Caco-2 (cell line): ENCODE measurements at regions not wholly inside any gene's neighbourhood (a gene's known extent, or its start where the extent isn't known, plus 50 kb on each side); places are given as distances from the start of the nearest gene placed in this dataset.

Source experiments
- BruUV-seq: library from RNA; stranded (reverse); fragments of 400-500 nt; replicated peaks from 2 replicates; lab custom pipeline; 2021; lab: Mats Ljungman, UMichigan
- CTCF ChIA-PET: fragments of 300-600 bp; sonication (Branson Sonifier 250); formaldehyde crosslinking; loops from one replicate; lab custom pipeline; 2022; ENCODE audit warnings: antibody characterized with exemption; lab: Charles Lee
- POLR2A ChIA-PET: fragments of 300-600 bp; sonication (Branson Sonifier 250); formaldehyde crosslinking; loops from one replicate; lab custom pipeline; 2022; ENCODE audit warnings: antibody characterized with exemption; lab: Charles Lee
- DNase-seq, 2 experiments: peaks; one replicate each; pipeline versions ENCODE4 v3.0.0 to v3.0.0-alpha.2; 2020 to 2022
- H3K27me3 ChIP-seq: replicated peaks from 2 replicates; pipeline ENCODE4 v1.6.0; 2011; ENCODE audit warnings: low read length; ENCODE audit not compliant: control insufficient read depth, insufficient read depth
- H3K36me3 ChIP-seq: 2 replicates; pipeline ENCODE4 v1.5.1; 2011; ENCODE audit warnings: low read length; ENCODE audit not compliant: control insufficient read depth, insufficient read depth
- H3K4me1 ChIP-seq: fragments of 250-450 bp; sonication (Bioruptor Pico); 2 replicates; pipeline ENCODE4 v1.5.1; 2020; ENCODE audit warnings: mild to moderate bottlenecking
- H3K4me3 ChIP-seq: 2 replicates; pipeline ENCODE4 v1.5.1; 2011; ENCODE audit warnings: low read depth, mild to moderate bottlenecking, control low read depth, low read length
- H3K9me3 ChIP-seq: fragments of 250-450 bp; sonication (Bioruptor Pico); 2 replicates; pipeline ENCODE4 v1.5.1; 2020; ENCODE audit warnings: mild to moderate bottlenecking, moderate library complexity
- H3K27ac Mint-ChIP-seq: one replicate; pipeline ENCODE4 v1.8.0; 2022; ENCODE audit warnings: mixed read lengths; ENCODE audit not compliant: unreplicated experiment
- H3K27me3 Mint-ChIP-seq: one replicate; pipeline ENCODE4 v1.8.0; 2022; ENCODE audit warnings: mixed read lengths; ENCODE audit not compliant: insufficient read depth, unreplicated experiment
- H3K36me3 Mint-ChIP-seq: one replicate; pipeline ENCODE4 v1.8.0; 2022; ENCODE audit warnings: mild to moderate bottlenecking, mixed read lengths; ENCODE audit not compliant: insufficient read depth, unreplicated experiment
- H3K4me1 Mint-ChIP-seq: one replicate; pipeline ENCODE4 v1.8.0; 2022; ENCODE audit warnings: low read depth, mixed read lengths; ENCODE audit not compliant: unreplicated experiment
- H3K4me3 Mint-ChIP-seq: one replicate; pipeline ENCODE4 v1.8.0; 2022; ENCODE audit warnings: mild to moderate bottlenecking, moderate library complexity, mixed read lengths; ENCODE audit not compliant: unreplicated experiment
- H3K9me3 Mint-ChIP-seq: one replicate; pipeline ENCODE4 v1.8.0; 2022; ENCODE audit warnings: mixed read lengths; ENCODE audit not compliant: unreplicated experiment
- CTCF ChIP-seq, 2 experiments: fragments of 200-600 bp in 1 of 2; IDR thresholded peaks; 1 replicate in 1 of 2; 2 replicates in 1 of 2; pipeline versions ENCODE4 v1.5.1 to v1.8.0; 2011 to 2022; ENCODE audit warnings: antibody characterized with exemption in 1 of 2, control low read depth in 1 of 2, inconsistent platforms in 1 of 2, low read depth in 1 of 2, low read length in 1 of 2, mild to moderate bottlenecking in 1 of 2, moderate library complexity in 1 of 2; ENCODE audit not compliant: insufficient read depth in 1 of 2, severe bottlenecking in 1 of 2, unreplicated experiment in 1 of 2
- intact Hi-C: fragments of 100-400 bp; cut with micrococcal nuclease; formaldehyde crosslinking; loops from one replicate; pipeline ENCODE4 v1.10.0; 2022; ENCODE audit not compliant: unreplicated experiment

- Mint-ChIP-seq H3K27me3 (peaks cover 3% of the 10 kb centered on the region), H3K4me3 (no peak overlapping the region), H3K36me3 (no peaks in the 10 kb centered on the region), H3K27ac (no peak overlapping the region), H3K4me1 (no peaks in the 10 kb centered on the region), H3K9me3 (peaks cover 25% of the 10 kb centered on the region)
- no peak overlapping the region for H3K4me3 ChIP-seq
- BruUV-seq = no TSS peak
- no peaks in the 10 kb centered on the region for H3K27me3 ChIP-seq
- no peaks in the 10 kb centered on the region for H3K36me3 ChIP-seq
- DNase-seq = no peak
- no peaks in the 10 kb centered on the region for H3K4me1 ChIP-seq
- POLR2A ChIA-PET = no interaction called here
- CTCF ChIA-PET = no interaction called here
- no peak for TF ChIP-seq CTCF (IDR thresholded peaks at IDR 0.05; ENCODE audit: insufficient read depth in 1 of 2, low read depth in 1 of 2, low read length in 1 of 2, severe bottlenecking in 1 of 2, unreplicated experiment in 1 of 2)
- no peaks in the 10 kb centered on the region for H3K9me3 ChIP-seq
- intact Hi-C loops = no loop called here
These were observed 645.8 kb upstream of the ARID1B start for GRCh38 chr6:156131221-156131903.

GRCh38 chr6:156126535-156126934 is 650.6 kb upstream of the ARID1B start:
- H3K4me1 ChIP-seq = no peaks in the 10 kb centered on the region
- H3K27me3 ChIP-seq = no peaks in the 10 kb centered on the region
- no peaks in the 10 kb centered on the region for H3K36me3 ChIP-seq
- H3K9me3 ChIP-seq = no peaks in the 10 kb centered on the region
- Mint-ChIP-seq H3K4me3 (no peak overlapping the region), H3K9me3 (no peaks in the 10 kb centered on the region), H3K27ac (no peak overlapping the region), H3K4me1 (no peaks in the 10 kb centered on the region), H3K36me3 (no peaks in the 10 kb centered on the region), H3K27me3 (peaks cover 12% of the 10 kb centered on the region)
- no peak for DNase-seq
- no peak for TF ChIP-seq CTCF (IDR thresholded peaks at IDR 0.05; ENCODE audit: insufficient read depth in 1 of 2, low read depth in 1 of 2, low read length in 1 of 2, severe bottlenecking in 1 of 2, unreplicated experiment in 1 of 2)
- no peak overlapping the region for H3K4me3 ChIP-seq
- ChIA-PET CTCF (no interaction called here), POLR2A (no interaction called here)
- intact Hi-C loops = no loop called here
- BruUV-seq = no TSS peak

GRCh38 chr6:156125844-156126243 is 651.3 kb upstream of the ARID1B start:
- DNase-seq = no peak
- Mint-ChIP-seq H3K27ac (no peak overlapping the region), H3K9me3 (no peaks in the 10 kb centered on the region), H3K27me3 (peaks cover 12% of the 10 kb centered on the region), H3K4me3 (no peak overlapping the region), H3K4me1 (no peaks in the 10 kb centered on the region), H3K36me3 (no peaks in the 10 kb centered on the region)
- H3K4me3 ChIP-seq = no peak overlapping the region
- intact Hi-C loops = no loop called here
- H3K27me3 ChIP-seq = no peaks in the 10 kb centered on the region
- no peaks in the 10 kb centered on the region for H3K36me3 ChIP-seq
- BruUV-seq = no TSS peak
- no peaks in the 10 kb centered on the region for H3K4me1 ChIP-seq
- TF ChIP-seq CTCF (IDR thresholded peaks at IDR 0.05; ENCODE audit: insufficient read depth in 1 of 2, low read depth in 1 of 2, low read length in 1 of 2, severe bottlenecking in 1 of 2, unreplicated experiment in 1 of 2) = no peak
- POLR2A ChIA-PET = no interaction called here
- H3K9me3 ChIP-seq = no peaks in the 10 kb centered on the region
- CTCF ChIA-PET = no interaction called here
